Panc1 (cell line): ENCODE measurements at regions not wholly inside any gene's neighbourhood (a gene's known extent, or its start where the extent isn't known, plus 50 kb on each side); places are given as distances from the start of the nearest gene placed in this dataset.

ENCODE experiments used
- ATAC-seq: fragments of 200-7000 bp; cut with Tn5 transposase; 2 replicates; pipeline ENCODE4 v1.9.1; 2020; ENCODE audit warnings: mild to moderate bottlenecking, moderate library complexity
- BruUV-seq: library from RNA; stranded (reverse); fragments of 400-500 nt; replicated peaks from 2 replicates; lab custom pipeline; 2021; lab: Mats Ljungman, UMichigan
- CTCF ChIA-PET: fragments of 300-600 bp; sonication (Branson Sonifier 250); formaldehyde crosslinking; loops from one replicate; lab custom pipeline; 2022; ENCODE audit warnings: antibody characterized with exemption; lab: Charles Lee
- POLR2A ChIA-PET: fragments of 300-600 bp; sonication (Branson Sonifier 250); formaldehyde crosslinking; loops from one replicate; lab custom pipeline; 2022; ENCODE audit warnings: antibody characterized with exemption; lab: Charles Lee
- DNase-seq: peaks from one replicate; pipeline ENCODE4 v3.0.0-alpha.2; 2010; ENCODE audit warnings: low read depth, low spot score
- H3K27ac ChIP-seq: 2 replicates; pipeline ENCODE4 v1.5.1; 2011; ENCODE audit warnings: mild to moderate bottlenecking, low read length, inconsistent platforms
- H3K27me3 ChIP-seq: fragments of 200-500 bp; sonication (Bioruptor generic); 2 replicates; pipeline ENCODE4 v1.6.0; 2014; ENCODE audit warnings: low read length, inconsistent platforms; ENCODE audit not compliant: control insufficient read depth, insufficient read depth
- H3K36me3 ChIP-seq: fragments of 200-500 bp; sonication (Bioruptor generic); 2 replicates; pipeline ENCODE4 v1.5.1; 2014; ENCODE audit warnings: inconsistent platforms, mild to moderate bottlenecking, low read length, moderate library complexity; ENCODE audit not compliant: control insufficient read depth, insufficient read depth
- H3K4me1 ChIP-seq: 2 replicates; pipeline ENCODE4 v1.5.1; 2011; ENCODE audit warnings: inconsistent platforms, mild to moderate bottlenecking, low read length, moderate library complexity; ENCODE audit not compliant: control insufficient read depth, insufficient read depth
- H3K4me3 ChIP-seq, 2 experiments: 2 replicates each; pipeline ENCODE4 v1.5.1; 2011 to 2012; ENCODE audit warnings: low read depth in 2 of 2, low read length in 2 of 2, mild to moderate bottlenecking in 2 of 2, inconsistent platforms in 1 of 2, moderate library complexity in 1 of 2
- H3K9me3 ChIP-seq: fragments of 200-500 bp; sonication (Bioruptor generic); 2 replicates; pipeline ENCODE4 v1.5.1; 2014; ENCODE audit warnings: low read depth, mild to moderate bottlenecking, inconsistent platforms, low read length, moderate library complexity; ENCODE audit not compliant: control insufficient read depth, insufficient read depth
- POLR2AphosphoS5 ChIP-seq: IDR thresholded peaks from 2 replicates; pipeline ENCODE4 v1.6.1; 2012; ENCODE audit warnings: mild to moderate bottlenecking, low read depth, low read length, moderate library complexity
- SIN3A ChIP-seq: IDR thresholded peaks from 2 replicates; pipeline ENCODE4 v1.6.1; 2012; ENCODE audit warnings: low read depth, mild to moderate bottlenecking, low read length, moderate library complexity, borderline replicate concordance; ENCODE audit not compliant: insufficient read depth
- TCF7L2 ChIP-seq: IDR thresholded peaks from 2 replicates; pipeline ENCODE4 v1.6.1; 2011; ENCODE audit warnings: mild to moderate bottlenecking, low read depth, low read length, inconsistent platforms
- in situ Hi-C: cut with HindIII; loops from 2 replicates; pipeline ENCODE4 v1.10.0; 2016; ENCODE audit warnings: low sequenced_read_pairs, low pct_unique_long_range_greater_than_20kb
- intact Hi-C: fragments of 100-400 bp; cut with micrococcal nuclease; formaldehyde crosslinking; loops from one replicate; pipeline ENCODE4 v1.10.0; 2022; ENCODE audit not compliant: unreplicated experiment
- TF ChIP-seq, protein P1 (sequence below): fragments of 450-650 bp; IDR thresholded peaks from 2 replicates; pipeline ENCODE4 v1.5.1; 2017; ENCODE audit warnings: mild to moderate bottlenecking
- TF ChIP-seq, protein P2 (sequence below), 2 experiments: IDR thresholded peaks; 2 replicates each; pipeline ENCODE4 v1.6.1; 2011 to 2012; ENCODE audit warnings: low read depth in 2 of 2, control low read depth in 1 of 2, low read length in 1 of 2, mild to moderate bottlenecking in 1 of 2, moderate library complexity in 1 of 2; ENCODE audit not compliant: insufficient read depth in 1 of 2

- no TSS peak for BruUV-seq
- in situ Hi-C loops (no loop called here), intact Hi-C loops (no loop called here)
- ChIA-PET POLR2A (no interaction called here), CTCF (no interaction called here)
- Histone ChIP-seq H3K9me3 (no peaks in the 10 kb centered on the region), H3K4me3 (no peak overlapping the region), H3K27ac (no peak overlapping the region), H3K36me3 (no peaks in the 10 kb centered on the region), H3K4me1 (no peaks in the 10 kb centered on the region), H3K27me3 (no peaks in the 10 kb centered on the region; the same call in 1 of the 2 replicates)
- DNase-seq, result no peak
- TF ChIP-seq SIN3A (no peak), POLR2AphosphoS5 (no peak), TCF7L2 (no peak)
- TF ChIP-seq, protein P1, sequence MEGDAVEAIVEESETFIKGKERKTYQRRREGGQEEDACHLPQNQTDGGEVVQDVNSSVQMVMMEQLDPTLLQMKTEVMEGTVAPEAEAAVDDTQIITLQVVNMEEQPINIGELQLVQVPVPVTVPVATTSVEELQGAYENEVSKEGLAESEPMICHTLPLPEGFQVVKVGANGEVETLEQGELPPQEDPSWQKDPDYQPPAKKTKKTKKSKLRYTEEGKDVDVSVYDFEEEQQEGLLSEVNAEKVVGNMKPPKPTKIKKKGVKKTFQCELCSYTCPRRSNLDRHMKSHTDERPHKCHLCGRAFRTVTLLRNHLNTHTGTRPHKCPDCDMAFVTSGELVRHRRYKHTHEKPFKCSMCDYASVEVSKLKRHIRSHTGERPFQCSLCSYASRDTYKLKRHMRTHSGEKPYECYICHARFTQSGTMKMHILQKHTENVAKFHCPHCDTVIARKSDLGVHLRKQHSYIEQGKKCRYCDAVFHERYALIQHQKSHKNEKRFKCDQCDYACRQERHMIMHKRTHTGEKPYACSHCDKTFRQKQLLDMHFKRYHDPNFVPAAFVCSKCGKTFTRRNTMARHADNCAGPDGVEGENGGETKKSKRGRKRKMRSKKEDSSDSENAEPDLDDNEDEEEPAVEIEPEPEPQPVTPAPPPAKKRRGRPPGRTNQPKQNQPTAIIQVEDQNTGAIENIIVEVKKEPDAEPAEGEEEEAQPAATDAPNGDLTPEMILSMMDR, result no peak
- TF ChIP-seq, protein P2, sequence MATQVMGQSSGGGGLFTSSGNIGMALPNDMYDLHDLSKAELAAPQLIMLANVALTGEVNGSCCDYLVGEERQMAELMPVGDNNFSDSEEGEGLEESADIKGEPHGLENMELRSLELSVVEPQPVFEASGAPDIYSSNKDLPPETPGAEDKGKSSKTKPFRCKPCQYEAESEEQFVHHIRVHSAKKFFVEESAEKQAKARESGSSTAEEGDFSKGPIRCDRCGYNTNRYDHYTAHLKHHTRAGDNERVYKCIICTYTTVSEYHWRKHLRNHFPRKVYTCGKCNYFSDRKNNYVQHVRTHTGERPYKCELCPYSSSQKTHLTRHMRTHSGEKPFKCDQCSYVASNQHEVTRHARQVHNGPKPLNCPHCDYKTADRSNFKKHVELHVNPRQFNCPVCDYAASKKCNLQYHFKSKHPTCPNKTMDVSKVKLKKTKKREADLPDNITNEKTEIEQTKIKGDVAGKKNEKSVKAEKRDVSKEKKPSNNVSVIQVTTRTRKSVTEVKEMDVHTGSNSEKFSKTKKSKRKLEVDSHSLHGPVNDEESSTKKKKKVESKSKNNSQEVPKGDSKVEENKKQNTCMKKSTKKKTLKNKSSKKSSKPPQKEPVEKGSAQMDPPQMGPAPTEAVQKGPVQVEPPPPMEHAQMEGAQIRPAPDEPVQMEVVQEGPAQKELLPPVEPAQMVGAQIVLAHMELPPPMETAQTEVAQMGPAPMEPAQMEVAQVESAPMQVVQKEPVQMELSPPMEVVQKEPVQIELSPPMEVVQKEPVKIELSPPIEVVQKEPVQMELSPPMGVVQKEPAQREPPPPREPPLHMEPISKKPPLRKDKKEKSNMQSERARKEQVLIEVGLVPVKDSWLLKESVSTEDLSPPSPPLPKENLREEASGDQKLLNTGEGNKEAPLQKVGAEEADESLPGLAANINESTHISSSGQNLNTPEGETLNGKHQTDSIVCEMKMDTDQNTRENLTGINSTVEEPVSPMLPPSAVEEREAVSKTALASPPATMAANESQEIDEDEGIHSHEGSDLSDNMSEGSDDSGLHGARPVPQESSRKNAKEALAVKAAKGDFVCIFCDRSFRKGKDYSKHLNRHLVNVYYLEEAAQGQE (IDR thresholded peaks at IDR 0.05; ENCODE audit: insufficient read depth in 1 of 2, low read depth in 2 of 2, low read length in 1 of 2), result no peak
- no peak for ATAC-seq
Measured at GRCh38 chr11:101727451-101727850, 143.6 kb upstream of the TRPC6 start.

DNA sequence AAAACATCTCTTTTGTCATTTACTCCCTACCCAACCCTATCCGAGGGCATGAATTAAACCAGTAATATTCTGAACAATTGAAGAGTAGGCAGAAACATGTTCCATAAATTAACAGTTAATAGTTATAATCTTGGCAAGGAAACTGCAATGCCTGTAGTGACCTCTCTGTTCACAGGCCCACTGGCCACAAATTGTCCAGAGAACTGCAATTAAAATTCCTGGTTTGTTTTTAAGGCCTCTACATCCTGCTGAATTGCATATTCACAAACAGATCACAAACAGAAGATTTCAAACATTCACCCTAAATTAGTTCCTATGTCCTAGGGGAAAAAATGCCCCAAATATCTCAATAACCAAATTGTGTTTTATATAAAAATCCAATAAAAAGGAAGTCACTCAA, 143.2 kb upstream of the TRPC6 start:
- H3K27ac ChIP-seq, result no peak overlapping the region
- H3K4me1 ChIP-seq, result no peaks in the 10 kb centered on the region
- no peak overlapping the region for H3K4me3 ChIP-seq
- POLR2A ChIA-PET, result no interaction called here
- CTCF ChIA-PET, result no interaction called here
- DNase-seq, result no peak
- TF ChIP-seq, protein P1, result no peak
- TF ChIP-seq, protein P2 (IDR thresholded peaks at IDR 0.05; ENCODE audit: insufficient read depth in 1 of 2, low read depth in 2 of 2, low read length in 1 of 2), result no peak
- TF ChIP-seq SIN3A (no peak), POLR2AphosphoS5 (no peak), TCF7L2 (no peak)
- intact Hi-C loops (no loop called here), in situ Hi-C loops (no loop called here)
- no TSS peak for BruUV-seq
- no peak for ATAC-seq
- H3K9me3 ChIP-seq, result no peaks in the 10 kb centered on the region
- no peaks in the 10 kb centered on the region for H3K36me3 ChIP-seq
- no peaks in the 10 kb centered on the region; the same call in 1 of the 2 replicates for H3K27me3 ChIP-seq
